Spleen (tissue), 7 donors: ENCODE measurements at regions not wholly inside any gene's neighbourhood (a gene's known extent, or its start where the extent isn't known, plus 50 kb on each side); places are given as distances from the start of the nearest gene placed in this dataset.

Experiments used
- CTCF ChIP-seq, 11 experiments: fragments of 200-600 bp in 7 of 11; fragments of 450-650 bp in 4 of 11; sonication (generic) in 4 of 11; IDR thresholded peaks in 8 of 11; conservative IDR thresholded peaks in 3 of 11; 1 replicate in 7 of 11; 2 replicates in 4 of 11; pipeline versions ENCODE4 v1.4.0 to v1.8.0; 2016 to 2021; ENCODE audit warnings: antibody characterized with exemption in 11 of 11, inconsistent platforms in 4 of 11, mild to moderate bottlenecking in 1 of 11
- POLR2AphosphoS5 ChIP-seq, 3 donors: sonication (generic); formaldehyde crosslinking; IDR thresholded peaks; one replicate each; pipeline ENCODE4 v1.5.1; 2017; ENCODE audit warnings: antibody characterized with exemption in 3 of 3
- donor health status: DM: no; HTN: no; CAD: no; lungs with moderate emphysema.
- donor health status: DM: no; HTN: no; CAD: no.
- donor health status: DM: no; HTN: no; CAD: no.

GRCh38 chr1:199082778-199083389, 444.0 kb downstream of the PTPRC start:
- TF ChIP-seq POLR2AphosphoS5 (IDR thresholded peaks at IDR 0.05): no peak
- no peak for TF ChIP-seq CTCF (IDR thresholded peaks at IDR 0.05 in 8 of 11, conservative IDR thresholded peaks at IDR 0.05 in 3 of 11)
